H1 (cell line): ENCODE measurements at regions not wholly inside any gene's neighbourhood (a gene's known extent, or its start where the extent isn't known, plus 50 kb on each side); places are given as distances from the start of the nearest gene placed in this dataset.

Experiments used
- CTCF ChIA-PET: fragments of 300-600 bp; sonication (Branson Sonifier 250); formaldehyde crosslinking; loops from one replicate; lab custom pipeline; 2021; ENCODE audit not compliant: partially characterized antibody; lab: Charles Lee
- POLR2A ChIA-PET: fragments of 300-600 bp; sonication (Branson Sonifier 250); formaldehyde crosslinking; loops from one replicate; lab custom pipeline; 2021; ENCODE audit warnings: inconsistent platforms; ENCODE audit not compliant: partially characterized antibody; lab: Charles Lee
- DNase-seq, 2 experiments: peaks; one replicate each; pipeline versions ENCODE4 v3.0.0 to v3.0.0-alpha.2; 2010 to 2022; ENCODE audit warnings: low spot score in 2 of 2, low read depth in 1 of 2, mixed read lengths in 1 of 2
- FAIRE-seq: peaks from 2 replicates; lab custom pipeline; 2011; peaks lifted over from hg19 to GRCh38; lab: Jason Lieb, UNC
- H2AFZ ChIP-seq: 2 replicates; pipeline ENCODE4 v1.8.1; 2012; ENCODE audit warnings: low read length, inconsistent platforms
- H2AK5ac ChIP-seq: 2 replicates; pipeline ENCODE4 v1.6.1; 2013; ENCODE audit warnings: low read depth, low read length
- H2BK120ac ChIP-seq: replicated peaks from 2 replicates; pipeline ENCODE3; 2013; ENCODE audit warnings: low read depth, low read length, inconsistent platforms
- H2BK12ac ChIP-seq: 2 replicates; pipeline ENCODE4 v1.6.1; 2013; ENCODE audit warnings: low read depth, low read length
- H2BK15ac ChIP-seq: 2 replicates; pipeline ENCODE4 v1.6.1; 2013; ENCODE audit warnings: low read length
- H2BK20ac ChIP-seq: 2 replicates; pipeline ENCODE4 v1.6.1; 2013; ENCODE audit warnings: low read length
- H2BK5ac ChIP-seq: 2 replicates; pipeline ENCODE4 v1.6.1; 2013; ENCODE audit warnings: low read depth, low read length
- H3K14ac ChIP-seq: 2 replicates; pipeline ENCODE4 v1.6.1; 2013; ENCODE audit warnings: inconsistent platforms; ENCODE audit not compliant: insufficient read length
- H3K18ac ChIP-seq: 2 replicates; pipeline ENCODE4 v1.6.1; 2013; ENCODE audit warnings: low read length; ENCODE audit errors: extremely low read depth
- H3K23ac ChIP-seq: 2 replicates; pipeline ENCODE4 v1.6.1; 2013; ENCODE audit warnings: inconsistent platforms; ENCODE audit not compliant: insufficient read length
- H3K23me2 ChIP-seq: 2 replicates; pipeline ENCODE4 v1.6.1; 2013; ENCODE audit warnings: low read depth, low read length
- H3K27ac ChIP-seq: 2 replicates; pipeline ENCODE4 v1.6.1; 2011; ENCODE audit warnings: low read depth, low read length, inconsistent platforms
- H3K27me3 ChIP-seq, 4 experiments: replicated peaks in 1 of 4; 1 replicate in 1 of 4; 2 replicates in 3 of 4; pipeline versions ENCODE4 v1.6.1 to v1.8.1; 2011 to 2013; ENCODE audit warnings: low read length in 3 of 4, mild to moderate bottlenecking in 3 of 4, inconsistent platforms in 2 of 4, mixed read lengths in 2 of 4, moderate library complexity in 1 of 4; ENCODE audit not compliant: control insufficient read depth in 3 of 4, insufficient read depth in 3 of 4; ENCODE audit errors: extremely low read depth in 1 of 4
- H3K36me3 ChIP-seq, 4 experiments: 2 replicates each; pipeline versions ENCODE4 v1.6.1 to v1.8.1; 2011 to 2013; ENCODE audit warnings: mild to moderate bottlenecking in 4 of 4, low read length in 3 of 4, moderate library complexity in 2 of 4, control low read depth in 1 of 4, inconsistent platforms in 1 of 4; ENCODE audit not compliant: insufficient read depth in 4 of 4, control insufficient read depth in 2 of 4
- H3K4ac ChIP-seq: replicated peaks from 2 replicates; pipeline ENCODE3; 2013; ENCODE audit warnings: low read length, low read depth, mixed read lengths, inconsistent platforms; ENCODE audit not compliant: insufficient read length
- H3K4me1 ChIP-seq, 4 experiments: replicated peaks in 1 of 4; 1 replicate in 1 of 4; 2 replicates in 3 of 4; pipeline versions ENCODE4 v1.6.1 to v1.8.1; 2011 to 2013; ENCODE audit warnings: low read length in 3 of 4, inconsistent platforms in 2 of 4, mixed read lengths in 1 of 4; ENCODE audit not compliant: insufficient read depth in 4 of 4, control insufficient read depth in 3 of 4
- H3K4me2 ChIP-seq, 2 experiments: 2 replicates each; pipeline versions ENCODE4 v1.6.1 to v1.8.1; 2011 to 2013; ENCODE audit warnings: low read depth in 2 of 2, low read length in 2 of 2, control low read depth in 1 of 2, inconsistent platforms in 1 of 2, mild to moderate bottlenecking in 1 of 2; ENCODE audit not compliant: insufficient read depth in 1 of 2
- H3K4me3 ChIP-seq, 4 experiments: fragments of 200-600, 300-600 bp in 1 of 4; sonication (generic), shearing (Covaris generic), sonication (Bioruptor Twin) in 1 of 4; 2 replicates each; pipeline versions ENCODE4 v1.5.1 to v1.8.1; 2011 to 2016; ENCODE audit warnings: low read length in 4 of 4, low read depth in 3 of 4, control low read depth in 2 of 4, inconsistent platforms in 2 of 4, mild to moderate bottlenecking in 2 of 4, mixed read lengths in 1 of 4, moderate library complexity in 1 of 4; ENCODE audit not compliant: insufficient read depth in 2 of 4; ENCODE audit errors: extremely low read depth in 1 of 4
- H3K56ac ChIP-seq: replicated peaks from 2 replicates; pipeline ENCODE3; 2013; ENCODE audit warnings: low read depth, mild to moderate bottlenecking, mixed read lengths, low read length, inconsistent platforms; ENCODE audit not compliant: insufficient read length
- H3K79me1 ChIP-seq: 2 replicates; pipeline ENCODE4 v1.6.1; 2013; ENCODE audit warnings: low read depth, low read length, control low read depth
- H3K79me2 ChIP-seq, 2 experiments: 2 replicates each; pipeline versions ENCODE4 v1.6.1 to v1.8.1; 2012 to 2013; ENCODE audit warnings: low read length in 2 of 2, mild to moderate bottlenecking in 2 of 2, inconsistent platforms in 1 of 2; ENCODE audit not compliant: insufficient read depth in 2 of 2, control insufficient read depth in 1 of 2
- H3K9ac ChIP-seq, 4 experiments: replicated peaks in 1 of 4; 1 replicate in 1 of 4; 2 replicates in 3 of 4; pipeline versions ENCODE4 v1.6.1 to v1.8.1; 2011 to 2013; ENCODE audit warnings: low read depth in 3 of 4, low read length in 3 of 4, control low read depth in 2 of 4, mild to moderate bottlenecking in 2 of 4, moderate library complexity in 2 of 4, inconsistent platforms in 1 of 4; ENCODE audit errors: extremely low read depth in 1 of 4
- H3K9me3 ChIP-seq, 2 experiments: 2 replicates each; pipeline versions ENCODE4 v1.6.1 to v1.8.1; 2012 to 2013; ENCODE audit warnings: mild to moderate bottlenecking in 2 of 2, moderate library complexity in 2 of 2, control low read depth in 1 of 2, inconsistent platforms in 1 of 2, low read depth in 1 of 2, low read length in 1 of 2, mixed read lengths in 1 of 2; ENCODE audit not compliant: insufficient read depth in 2 of 2
- H4K20me1 ChIP-seq, 2 experiments: replicated peaks in 1 of 2; 2 replicates each; pipeline versions ENCODE3 to v1.8.1; 2011 to 2013; ENCODE audit warnings: inconsistent platforms in 2 of 2, low read length in 2 of 2, mild to moderate bottlenecking in 1 of 2; ENCODE audit not compliant: insufficient read depth in 2 of 2, control insufficient read depth in 1 of 2
- H4K5ac ChIP-seq: 2 replicates; pipeline ENCODE4 v1.6.1; 2013; ENCODE audit warnings: low read length, low read depth, mixed read lengths, inconsistent platforms; ENCODE audit not compliant: insufficient read length
- H4K8ac ChIP-seq: 2 replicates; pipeline ENCODE4 v1.8.0; 2013; ENCODE audit warnings: mild to moderate bottlenecking, moderate library complexity, low read length, inconsistent platforms; ENCODE audit not compliant: insufficient read depth; ENCODE audit errors: extremely low read depth
- H4K91ac ChIP-seq: replicated peaks from 2 replicates; pipeline ENCODE3; 2013; ENCODE audit warnings: low read length, mixed read lengths, inconsistent platforms; ENCODE audit not compliant: insufficient read length
- ATF3 ChIP-seq: IDR thresholded peaks from 2 replicates; pipeline ENCODE4 v1.6.1; 2011; ENCODE audit warnings: low read depth, mild to moderate bottlenecking, low read length; ENCODE audit not compliant: insufficient read depth
- CBX8 ChIP-seq: fragments of 300-800, 300-1000 bp; sonication (generic); IDR thresholded peaks from 2 replicates; pipeline ENCODE4 v1.7.1; 2016; ENCODE audit warnings: low read depth, low read length, borderline replicate concordance
- CHD2 ChIP-seq: IDR thresholded peaks from 2 replicates; pipeline ENCODE4 v1.6.1; 2012; ENCODE audit warnings: low read length, improper control_type of control experiment
- HDAC2 ChIP-seq, 2 experiments: fragments of 300-600 bp in 1 of 2; sonication (generic) in 1 of 2; IDR thresholded peaks; 2 replicates each; pipeline ENCODE4 v1.6.1; 2011 to 2012; ENCODE audit warnings: low read depth in 2 of 2, low read length in 2 of 2, mild to moderate bottlenecking in 2 of 2, moderate library complexity in 2 of 2, borderline replicate concordance in 1 of 2, inconsistent platforms in 1 of 2
- NANOG ChIP-seq: IDR thresholded peaks from 2 replicates; pipeline ENCODE4 v1.6.1; 2011; ENCODE audit warnings: low read length, low read depth, mild to moderate bottlenecking, inconsistent platforms; ENCODE audit not compliant: insufficient read depth, poor library complexity, severe bottlenecking
- NRF1 ChIP-seq: IDR thresholded peaks from 2 replicates; pipeline ENCODE4 v1.6.1; 2011; ENCODE audit warnings: mild to moderate bottlenecking, low read depth, low read length, improper control_type of control experiment
- RFX5 ChIP-seq: IDR thresholded peaks from 2 replicates; pipeline ENCODE4 v1.6.1; 2011; ENCODE audit warnings: low read depth, low read length, improper control_type of control experiment, borderline replicate concordance
- TCF12 ChIP-seq: IDR thresholded peaks from 2 replicates; pipeline ENCODE4 v1.6.1; 2011; ENCODE audit warnings: low read depth, mild to moderate bottlenecking, low read length
- WGBS, 2 experiments: shearing (Covaris generic) in 1 of 2; methylation state at CpG; one replicate each; pipeline versions ENCODE4 v1.1.6 to v1.1.7; 2013 to 2015; ENCODE audit warnings: low lambda C conversion rate in 2 of 2, mixed read lengths in 2 of 2, inconsistent platforms in 1 of 2, low coverage in 1 of 2, missing lambda C conversion rate in 1 of 2; ENCODE audit not compliant: insufficient replicate concordance in 2 of 2, insufficient coverage in 1 of 2, insufficient read length in 1 of 2; ENCODE audit errors: extremely low coverage in 1 of 2, missing lambda C conversion rate in 1 of 2; 5-methylcytosine and 5-hydroxymethylcytosine counted together
- TF ChIP-seq, protein P1 (sequence below): IDR thresholded peaks from 2 replicates; pipeline ENCODE4 v1.6.1; 2012; ENCODE audit warnings: low read length, inconsistent platforms
- TF ChIP-seq, protein P2 (sequence below): IDR thresholded peaks from 2 replicates; pipeline ENCODE4 v1.6.1; 2011; ENCODE audit warnings: low read length, improper control_type of control experiment

- peak overlapping the region; percentile 55; the same call in 1 of the 2 replicates for H2AFZ ChIP-seq
- H3K23ac ChIP-seq = no peak overlapping the region
- H2AK5ac ChIP-seq = no peak overlapping the region
- no peak overlapping the region for H3K4me3 ChIP-seq
- no peaks in the 10 kb centered on the region for H3K9me3 ChIP-seq
- no peak for DNase-seq
- no peak overlapping the region for H2BK20ac ChIP-seq
- no peak overlapping the region for H4K91ac ChIP-seq
- H3K27ac ChIP-seq = no peak overlapping the region
- FAIRE-seq = no peak
- H4K8ac ChIP-seq = 0 out of 2 replicates have a peak overlapping the region, but pooled peaks have one; percentile 11
- H3K36me3 ChIP-seq = no peaks in the 10 kb centered on the region
- peak overlapping the region; percentile 40 for H3K4ac ChIP-seq
- H3K9ac ChIP-seq = no peak overlapping the region
- no peak overlapping the region for H2BK5ac ChIP-seq
- H3K79me2 ChIP-seq = no peaks in the 10 kb centered on the region
- H3K27me3 ChIP-seq = no peaks in the 10 kb centered on the region
- ChIA-PET POLR2A (no interaction called here), CTCF (interaction anchor here (0.8 to 6.4 kb wide), 24 partner anchors 9 to 729 kb away, joined by 3 to 89 read pairs (median 4); no protein-coding TSS in a partner anchor)
- no peak overlapping the region for H3K14ac ChIP-seq
- H2BK12ac ChIP-seq = peak overlapping the region; percentile 46; the same call in 1 of the 2 replicates
- no peak overlapping the region for H2BK120ac ChIP-seq
- H4K5ac ChIP-seq = no peak overlapping the region
- H4K20me1 ChIP-seq = no peaks in the 10 kb centered on the region
- H3K4me1 ChIP-seq = no peaks in the 10 kb centered on the region
- H3K4me2 ChIP-seq = no peak overlapping the region
- H3K23me2 ChIP-seq = no peaks in the 10 kb centered on the region
- 88% methylated on average over 7 of the region's 7 CpGs; no CpG with 5 or more reads in 1 of the 2 experiments for WGBS, 2 experiments
- H3K56ac ChIP-seq = no peak overlapping the region
- H2BK15ac ChIP-seq = peak overlapping the region; percentile 53; the same call in 1 of the 2 replicates
- no peaks in the 10 kb centered on the region for H3K79me1 ChIP-seq
- H3K18ac ChIP-seq = no peak overlapping the region
- TF ChIP-seq HDAC2 (IDR thresholded peaks at IDR 0.05; ENCODE audit: borderline replicate concordance in 1 of 2, low read depth in 2 of 2, low read length in 2 of 2) = no peak
- TF ChIP-seq, protein P1, sequence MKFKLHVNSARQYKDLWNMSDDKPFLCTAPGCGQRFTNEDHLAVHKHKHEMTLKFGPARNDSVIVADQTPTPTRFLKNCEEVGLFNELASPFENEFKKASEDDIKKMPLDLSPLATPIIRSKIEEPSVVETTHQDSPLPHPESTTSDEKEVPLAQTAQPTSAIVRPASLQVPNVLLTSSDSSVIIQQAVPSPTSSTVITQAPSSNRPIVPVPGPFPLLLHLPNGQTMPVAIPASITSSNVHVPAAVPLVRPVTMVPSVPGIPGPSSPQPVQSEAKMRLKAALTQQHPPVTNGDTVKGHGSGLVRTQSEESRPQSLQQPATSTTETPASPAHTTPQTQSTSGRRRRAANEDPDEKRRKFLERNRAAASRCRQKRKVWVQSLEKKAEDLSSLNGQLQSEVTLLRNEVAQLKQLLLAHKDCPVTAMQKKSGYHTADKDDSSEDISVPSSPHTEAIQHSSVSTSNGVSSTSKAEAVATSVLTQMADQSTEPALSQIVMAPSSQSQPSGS = no peak
- no peak for TF ChIP-seq ATF3
- TF ChIP-seq NRF1 = no peak
- TF ChIP-seq CBX8 = no peak
- no peak for TF ChIP-seq RFX5
- TF ChIP-seq TCF12 = no peak
- TF ChIP-seq, protein P2, sequence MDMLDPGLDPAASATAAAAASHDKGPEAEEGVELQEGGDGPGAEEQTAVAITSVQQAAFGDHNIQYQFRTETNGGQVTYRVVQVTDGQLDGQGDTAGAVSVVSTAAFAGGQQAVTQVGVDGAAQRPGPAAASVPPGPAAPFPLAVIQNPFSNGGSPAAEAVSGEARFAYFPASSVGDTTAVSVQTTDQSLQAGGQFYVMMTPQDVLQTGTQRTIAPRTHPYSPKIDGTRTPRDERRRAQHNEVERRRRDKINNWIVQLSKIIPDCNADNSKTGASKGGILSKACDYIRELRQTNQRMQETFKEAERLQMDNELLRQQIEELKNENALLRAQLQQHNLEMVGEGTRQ = no peak
- no peak for TF ChIP-seq NANOG
- TF ChIP-seq CHD2 = no peak
Measured at GRCh38 chr20:24150406-24150805, 161.8 kb upstream of the GGTLC1 start.
